Small intestine (tissue), 7 donors: ENCODE measurements at regions not wholly inside any gene's neighbourhood (a gene's known extent, or its start where the extent isn't known, plus 50 kb on each side); places are given as distances from the start of the nearest gene placed in this dataset.

Experiments used
- DNase-seq, 2 donors: peaks; one replicate each; pipeline versions ENCODE4 v3.0.0 to v3.0.0-alpha.2; 2013
- FAIRE-seq: peaks from 2 replicates; lab custom pipeline; 2012; peaks lifted over from hg19 to GRCh38; lab: Jason Lieb, UNC
- H3K27ac ChIP-seq, 3 donors: one replicate each; pipeline ENCODE4 v1.5.1; 2013; ENCODE audit warnings: low read length in 2 of 3, mild to moderate bottlenecking in 2 of 3, control low read depth in 1 of 3, inconsistent platforms in 1 of 3, low read depth in 1 of 3, moderate library complexity in 1 of 3
- H3K27me3 ChIP-seq, 3 donors: one replicate each; pipeline ENCODE4 v1.6.1; 2013; ENCODE audit warnings: low read length in 3 of 3, inconsistent platforms in 1 of 3; ENCODE audit not compliant: control insufficient read depth in 3 of 3, insufficient read depth in 3 of 3
- H3K36me3 ChIP-seq, 3 donors: one replicate each; pipeline ENCODE4 v1.6.1; 2013; ENCODE audit warnings: low read length in 3 of 3, inconsistent platforms in 1 of 3, low read depth in 1 of 3, mild to moderate bottlenecking in 1 of 3, moderate library complexity in 1 of 3; ENCODE audit not compliant: control insufficient read depth in 3 of 3, insufficient read depth in 2 of 3
- H3K4me1 ChIP-seq, 3 donors: one replicate each; pipeline ENCODE4 v1.6.1; 2013; ENCODE audit warnings: low read length in 2 of 3, inconsistent platforms in 1 of 3, low read depth in 1 of 3, mild to moderate bottlenecking in 1 of 3, moderate library complexity in 1 of 3; ENCODE audit not compliant: control insufficient read depth in 3 of 3, insufficient read depth in 2 of 3
- H3K4me3 ChIP-seq, 3 donors: one replicate each; pipeline ENCODE4 v1.5.1; 2013; ENCODE audit warnings: low read length in 3 of 3, control low read depth in 1 of 3, inconsistent platforms in 1 of 3, low read depth in 1 of 3, mild to moderate bottlenecking in 1 of 3, moderate library complexity in 1 of 3
- H3K9me3 ChIP-seq, 2 donors: one replicate each; pipeline ENCODE4 v1.6.1; 2013; ENCODE audit warnings: low read depth in 1 of 2, low read length in 1 of 2; ENCODE audit not compliant: control insufficient read depth in 2 of 2, insufficient read depth in 1 of 2
- WGBS, 3 donors: extraction: QIAGEN DNeasy Blood & Tissue Kit; methylation state at CpG; one replicate each; pipeline ENCODE4 v1.1.7; 2013; 5-methylcytosine and 5-hydroxymethylcytosine counted together
- donor health status: healthy with polysubstance abuse.
- donor health status: control.
- donor health status: control.
- donor health status: Bipolar disorder and iron deficiency.
- donor health status: healthy.

DNA sequence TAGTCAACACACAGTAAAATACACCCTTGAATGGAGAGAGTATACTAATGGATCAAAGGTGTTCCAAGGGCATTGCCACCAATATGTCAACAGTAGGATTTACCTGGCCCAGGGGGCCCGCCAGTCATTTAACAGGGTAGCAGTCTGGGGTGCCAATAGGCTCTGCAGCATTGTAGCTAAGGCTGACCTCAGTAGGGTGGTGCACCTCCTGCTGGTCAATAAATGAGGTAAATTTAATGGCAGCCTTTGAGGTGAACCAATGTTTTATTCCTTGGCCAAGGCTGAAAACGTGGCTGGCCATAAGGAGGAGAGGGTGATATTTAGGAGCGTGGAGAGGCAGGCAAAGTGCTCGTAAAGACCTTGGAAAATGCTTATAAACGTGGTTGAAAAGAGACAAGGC lies 147.2 kb downstream of the RPS12 start:
- DNase-seq (no peak), FAIRE-seq (no peak)
- Histone ChIP-seq H3K4me3 (no peak overlapping the region), H3K27ac (no peak overlapping the region), H3K9me3 (no peaks in the 10 kb centered on the region), H3K4me1 (no peaks in the 10 kb centered on the region), H3K36me3 (no peaks in the 10 kb centered on the region), H3K27me3 (peaks cover 0 to 2% (median 0%) of the 10 kb centered on the region in 3 donors)
- WGBS, 3 donors = 71 to 79% (median 74%) methylated on average over 5 of the region's 5 CpGs

- H3K27me3 ChIP-seq = peaks cover 0 to 2% (median 0%) of the 10 kb centered on the region in 3 donors
- no peak for FAIRE-seq
- no peaks in the 10 kb centered on the region for H3K36me3 ChIP-seq
- no peaks in the 10 kb centered on the region for H3K9me3 ChIP-seq
- H3K4me3 ChIP-seq = no peak overlapping the region
- peak; percentile 52 to 62 for DNase-seq
- H3K4me1 ChIP-seq = no peaks in the 10 kb centered on the region
- H3K27ac ChIP-seq = no peak overlapping the region
- WGBS, 3 donors = 57 to 67% (median 60%) methylated on average over 7 of the region's 7 CpGs
Observed at GRCh38 chr6:132962936-132963868, 148.8 kb downstream of the RPS12 start.

GRCh38 chr6:132964101-132964867 lies 149.9 kb downstream of the RPS12 start:
- 28 to 42% (median 41%) methylated on average over 4 of the region's 4 CpGs for WGBS, 3 donors
- no peak for FAIRE-seq

DNA sequence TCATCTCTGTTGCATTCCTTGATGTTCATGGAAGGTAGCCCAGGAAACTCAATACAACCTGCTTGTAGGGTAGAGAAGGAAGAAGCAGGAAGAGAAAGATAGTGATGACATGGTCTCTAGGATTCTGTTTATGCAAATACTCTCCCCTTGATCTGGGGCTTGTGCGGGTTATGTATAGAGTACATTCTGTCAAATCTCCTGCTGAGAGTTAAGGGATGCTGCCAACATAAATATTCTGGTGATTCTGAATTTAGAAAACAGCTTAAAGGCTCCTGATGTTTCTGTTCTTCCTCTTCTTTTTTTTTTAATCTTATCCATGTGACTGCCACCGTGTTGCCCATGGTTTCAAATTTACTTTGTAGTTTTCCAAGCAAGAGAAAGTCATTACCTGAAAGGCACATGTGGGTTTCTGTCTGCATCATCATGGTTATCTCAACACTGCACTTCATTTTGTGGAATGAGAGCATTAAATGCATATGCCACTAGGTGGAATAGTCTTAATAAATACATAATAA lies 150.6 kb downstream of the RPS12 start:
- H3K4me1 ChIP-seq = no peaks in the 10 kb centered on the region
- H3K4me3 ChIP-seq = no peak overlapping the region
- H3K27ac ChIP-seq = no peak overlapping the region
- FAIRE-seq (no peak), DNase-seq (no peak)
- WGBS, 3 donors = 45 to 53% (median 46%) methylated on average over 2 of the region's 2 CpGs
- H3K36me3 ChIP-seq = no peaks in the 10 kb centered on the region
- H3K27me3 ChIP-seq = peaks cover 0 to 2% (median 0%) of the 10 kb centered on the region in 3 donors
- H3K9me3 ChIP-seq = no peaks in the 10 kb centered on the region

More at GRCh38 chr6:132964101-132964867, 149.9 kb downstream of the RPS12 start:
- Histone ChIP-seq H3K9me3 (no peaks in the 10 kb centered on the region), H3K27me3 (peaks cover 0 to 2% (median 0%) of the 10 kb centered on the region in 3 donors), H3K36me3 (no peaks in the 10 kb centered on the region), H3K4me1 (no peaks in the 10 kb centered on the region), H3K4me3 (no peak overlapping the region), H3K27ac (no peak overlapping the region)
- peak in 1 of 2 donors; percentile 11 for DNase-seq

DNA sequence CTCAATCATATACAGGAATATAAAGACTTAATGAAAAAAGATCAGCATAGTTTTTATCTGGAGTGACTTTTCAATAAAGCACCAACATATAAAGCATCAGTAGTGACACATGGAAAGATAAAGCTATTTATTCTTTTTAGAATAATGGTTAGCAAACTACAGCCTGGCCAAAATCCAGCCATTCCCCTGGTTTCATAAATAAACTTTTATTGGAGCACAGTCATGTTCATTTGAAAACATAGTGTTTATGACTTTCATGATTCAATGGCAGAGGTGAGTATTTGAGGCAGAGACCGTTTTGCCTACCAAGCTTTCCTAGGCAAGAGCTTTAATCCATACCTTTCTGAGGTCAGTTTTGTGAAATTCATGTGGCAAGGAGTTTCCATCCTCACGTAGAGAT lies 153.5 kb downstream of the RPS12 start:
- Histone ChIP-seq H3K4me1 (no peaks in the 10 kb centered on the region), H3K36me3 (no peaks in the 10 kb centered on the region), H3K4me3 (no peak overlapping the region), H3K9me3 (no peaks in the 10 kb centered on the region), H3K27me3 (peaks cover 0 to 2% (median 0%) of the 10 kb centered on the region in 3 donors), H3K27ac (no peak overlapping the region)
- DNase-seq = no peak
- FAIRE-seq = no peak
- WGBS, 3 donors = 52 to 70% (median 64%) methylated on average over 2 of the region's 2 CpGs

DNA sequence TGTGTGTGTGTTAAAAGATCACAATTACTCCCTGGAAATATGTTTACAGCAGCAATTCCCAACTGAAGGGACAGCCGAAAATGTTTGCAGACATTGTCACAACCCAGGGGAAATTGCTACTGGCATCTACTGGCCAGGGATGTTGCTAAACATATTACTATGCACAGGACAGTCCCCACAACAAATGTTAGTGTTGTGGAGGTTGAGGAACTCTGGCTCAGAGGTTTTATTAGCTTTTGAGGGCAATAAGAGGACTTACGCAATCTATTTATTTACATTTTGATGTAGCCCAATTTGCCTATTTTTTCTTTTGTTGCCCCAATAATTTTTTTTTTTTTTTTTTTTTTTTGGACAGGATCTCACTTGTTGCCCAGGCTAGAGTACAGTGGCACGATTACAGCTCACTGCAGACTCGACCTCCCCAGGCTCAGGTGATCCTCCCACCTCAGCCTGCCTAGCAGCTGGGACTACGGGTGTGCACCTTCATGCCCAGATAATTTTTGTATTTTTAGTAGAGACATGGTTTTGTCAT lies 154.1 kb downstream of the RPS12 start:
- H3K4me3 ChIP-seq = no peak overlapping the region
- no peaks in the 10 kb centered on the region for H3K9me3 ChIP-seq
- no peak for DNase-seq
- no peak for FAIRE-seq
- no peaks in the 10 kb centered on the region for H3K36me3 ChIP-seq
- H3K4me1 ChIP-seq = no peaks in the 10 kb centered on the region
- H3K27me3 ChIP-seq = peaks cover 0 to 2% (median 0%) of the 10 kb centered on the region in 3 donors
- H3K27ac ChIP-seq = no peak overlapping the region
- WGBS, 3 donors = 53 to 77% (median 55%) methylated on average over 5 of the region's 5 CpGs

GRCh38 chr6:132969196-132969595 lies 154.8 kb downstream of the RPS12 start:
- DNase-seq = no peak
- Histone ChIP-seq H3K27me3 (peaks cover 0 to 2% (median 0%) of the 10 kb centered on the region in 3 donors), H3K9me3 (no peaks in the 10 kb centered on the region), H3K27ac (no peak overlapping the region), H3K4me1 (no peaks in the 10 kb centered on the region), H3K36me3 (no peaks in the 10 kb centered on the region), H3K4me3 (no peak overlapping the region)
- WGBS, 3 donors = 0 to 20% (median 10%) methylated on average over 1 of the region's 1 CpG
- FAIRE-seq = no peak

GRCh38 chr6:132971676-132972075 lies 157.3 kb downstream of the RPS12 start:
- Histone ChIP-seq H3K4me1 (no peaks in the 10 kb centered on the region), H3K36me3 (no peaks in the 10 kb centered on the region), H3K9me3 (no peaks in the 10 kb centered on the region), H3K27me3 (peaks cover 0 to 2% (median 0%) of the 10 kb centered on the region in 3 donors), H3K4me3 (no peak overlapping the region), H3K27ac (no peak overlapping the region)
- no peak for FAIRE-seq
- no peak for DNase-seq
- WGBS, 3 donors = 78 to 84% (median 80%) methylated on average over 3 of the region's 3 CpGs
